Spleen (tissue), 7 donors: ENCODE measurements at regions not wholly inside any gene's neighbourhood (a gene's known extent, or its start where the extent isn't known, plus 50 kb on each side); places are given as distances from the start of the nearest gene placed in this dataset.

ENCODE experiments used
- POLR2A ChIP-seq, 3 donors: fragments of 450-650 bp; IDR thresholded peaks; one replicate each; pipeline ENCODE4 v1.5.1; 2017; ENCODE audit warnings: antibody characterized with exemption in 3 of 3, mild to moderate bottlenecking in 1 of 3
- TF ChIP-seq, protein P1 (sequence below), 11 experiments: fragments of 200-600 bp in 7 of 11; fragments of 450-650 bp in 4 of 11; sonication (generic) in 4 of 11; IDR thresholded peaks in 8 of 11; conservative IDR thresholded peaks in 3 of 11; 1 replicate in 7 of 11; 2 replicates in 4 of 11; pipeline versions ENCODE4 v1.4.0 to v1.8.0; 2016 to 2021; ENCODE audit warnings: antibody characterized with exemption in 11 of 11, inconsistent platforms in 4 of 11, mild to moderate bottlenecking in 1 of 11
- donor health status: DM: no; HTN: no; CAD: no; lungs with moderate emphysema.
- donor health status: DM: no; HTN: no; CAD: no.
- donor health status: DM: no; HTN: no; CAD: no.

DNA sequence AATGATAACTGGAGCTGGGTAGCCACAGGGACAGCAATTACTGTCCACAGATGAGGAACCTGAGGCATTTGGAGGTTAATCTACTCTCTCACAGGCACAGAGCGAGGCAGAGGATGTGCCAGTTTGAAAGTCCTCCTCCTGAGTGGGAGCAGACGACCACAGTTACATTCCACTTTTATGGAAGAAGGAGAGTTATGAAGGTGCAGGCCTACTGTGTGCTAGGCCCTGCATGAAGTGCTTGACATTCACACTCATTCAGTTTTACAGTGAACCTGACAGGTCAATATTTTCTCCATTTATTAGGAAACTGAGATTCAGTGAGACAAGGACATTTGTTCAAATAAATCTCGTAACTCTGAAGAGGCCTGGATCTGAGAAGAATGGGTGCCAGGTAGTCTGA is 142.0 kb downstream of the TDRD15 start:
- no peak for TF ChIP-seq POLR2A (IDR thresholded peaks at IDR 0.05)
- TF ChIP-seq, protein P1, sequence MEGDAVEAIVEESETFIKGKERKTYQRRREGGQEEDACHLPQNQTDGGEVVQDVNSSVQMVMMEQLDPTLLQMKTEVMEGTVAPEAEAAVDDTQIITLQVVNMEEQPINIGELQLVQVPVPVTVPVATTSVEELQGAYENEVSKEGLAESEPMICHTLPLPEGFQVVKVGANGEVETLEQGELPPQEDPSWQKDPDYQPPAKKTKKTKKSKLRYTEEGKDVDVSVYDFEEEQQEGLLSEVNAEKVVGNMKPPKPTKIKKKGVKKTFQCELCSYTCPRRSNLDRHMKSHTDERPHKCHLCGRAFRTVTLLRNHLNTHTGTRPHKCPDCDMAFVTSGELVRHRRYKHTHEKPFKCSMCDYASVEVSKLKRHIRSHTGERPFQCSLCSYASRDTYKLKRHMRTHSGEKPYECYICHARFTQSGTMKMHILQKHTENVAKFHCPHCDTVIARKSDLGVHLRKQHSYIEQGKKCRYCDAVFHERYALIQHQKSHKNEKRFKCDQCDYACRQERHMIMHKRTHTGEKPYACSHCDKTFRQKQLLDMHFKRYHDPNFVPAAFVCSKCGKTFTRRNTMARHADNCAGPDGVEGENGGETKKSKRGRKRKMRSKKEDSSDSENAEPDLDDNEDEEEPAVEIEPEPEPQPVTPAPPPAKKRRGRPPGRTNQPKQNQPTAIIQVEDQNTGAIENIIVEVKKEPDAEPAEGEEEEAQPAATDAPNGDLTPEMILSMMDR (IDR thresholded peaks at IDR 0.05 in 8 of 11, conservative IDR thresholded peaks at IDR 0.05 in 3 of 11) = no peak
